GM18909 (cell line): ENCODE measurements at regions not wholly inside any gene's neighbourhood (a gene's known extent, or its start where the extent isn't known, plus 50 kb on each side); places are given as distances from the start of the nearest gene placed in this dataset.
"Not testable (repeated sequence)": the region's sequence is repeated elsewhere in the genome, so short reads cannot be mapped to it uniquely, and the experiment has no call there.

Experiments used
- ATAC-seq: cut with Tn5 transposase; IDR thresholded peaks from one replicate; pipeline ENCODE4 v1.9.1; 2021; ENCODE audit warnings: mild to moderate bottlenecking; ENCODE audit not compliant: unreplicated experiment, poor library complexity

GRCh38 chr12:84508851-84509260 lies 403.7 kb downstream of the SLC6A15 start:
- ATAC-seq, result peak; percentile 17

- peak; percentile 92 for ATAC-seq
These were observed 404.4 kb downstream of the SLC6A15 start for GRCh38 chr12:84507956-84508850.

GRCh38 chr12:84506282-84506681 lies 406.3 kb downstream of the SLC6A15 start:
- no peak for ATAC-seq

- ATAC-seq, result peak; percentile 78
These were observed 409.5 kb downstream of the SLC6A15 start for GRCh38 chr12:84502907-84503787.

- no peak for ATAC-seq
These were observed 410.3 kb downstream of the SLC6A15 start for GRCh38 chr12:84502180-84502860.

GRCh38 chr12:84497819-84498218 lies 414.8 kb downstream of the SLC6A15 start:
- no peak for ATAC-seq

- ATAC-seq, result no peak
These were observed 416.9 kb downstream of the SLC6A15 start for GRCh38 chr12:84495711-84496110.

GRCh38 chr12:84492351-84492883 lies 420.2 kb downstream of the SLC6A15 start:
- ATAC-seq, result no peak

- ATAC-seq, result no peak
These were observed 427.8 kb downstream of the SLC6A15 start for GRCh38 chr12:84484798-84485197.

- ATAC-seq, result no peak
These were observed 431.8 kb downstream of the SLC6A15 start for GRCh38 chr12:84480803-84481202.

- no peak for ATAC-seq
These were observed 442.2 kb downstream of the SLC6A15 start for GRCh38 chr12:84470361-84470760.

- no peak for ATAC-seq
These were observed 448.0 kb downstream of the SLC6A15 start for GRCh38 chr12:84464616-84465015.

GRCh38 chr12:84463741-84464495 lies 448.7 kb downstream of the SLC6A15 start:
- no peak for ATAC-seq

- ATAC-seq, result no peak
These were observed 457.0 kb downstream of the SLC6A15 start for GRCh38 chr12:84455598-84455997.

GRCh38 chr12:84446478-84446877 lies 466.1 kb downstream of the SLC6A15 start:
- not testable (repeated sequence) for ATAC-seq

GRCh38 chr12:84436134-84436533 lies 476.5 kb downstream of the SLC6A15 start:
- ATAC-seq, result no peak

- ATAC-seq, result no peak
These were observed 476.9 kb downstream of the SLC6A15 start for GRCh38 chr12:84435682-84436081.

- ATAC-seq, result no peak
These were observed 490.3 kb downstream of the SLC6A15 start for GRCh38 chr12:84422340-84422739.

- ATAC-seq, result no peak
These were observed 491.5 kb downstream of the SLC6A15 start for GRCh38 chr12:84421103-84421502.

GRCh38 chr12:84416626-84417025 lies 496.0 kb downstream of the SLC6A15 start:
- no peak for ATAC-seq
